ENCODE measurements at regions not wholly inside any gene's neighbourhood (a gene's known extent, or its start where the extent isn't known, plus 50 kb on each side); places are given as distances from the start of the nearest gene placed in this dataset.

- no peak for DNase-seq (ENCODE audit: low read depth)
- TF ChIP-seq CTCF (IDR thresholded peaks at IDR 0.05; ENCODE audit: low read depth, low read length, missing control alignments): no peak
- no peak overlapping the region for H3K4me3 ChIP-seq (ENCODE audit: low read depth, low read length)
- in situ Hi-C loops (cut with HindIII; ENCODE audit: low sequenced_read_pairs): no loop called here
These were observed 70.7 kb upstream of the ZNF644 start for GRCh38 chr1:91092503-91092902.

GRCh38 chr1:91091812-91092211, 70.0 kb upstream of the ZNF644 start:
- DNase-seq (ENCODE audit: low read depth): no peak
- no peak for TF ChIP-seq CTCF (IDR thresholded peaks at IDR 0.05; ENCODE audit: low read depth, low read length, missing control alignments)
- in situ Hi-C loops (cut with HindIII; ENCODE audit: low sequenced_read_pairs): no loop called here
- no peak overlapping the region for H3K4me3 ChIP-seq (ENCODE audit: low read depth, low read length)

- in situ Hi-C loops (cut with HindIII; ENCODE audit: low sequenced_read_pairs): no loop called here
- DNase-seq (ENCODE audit: low read depth): no peak
- no peak overlapping the region for H3K4me3 ChIP-seq (ENCODE audit: low read depth, low read length)
- no peak for TF ChIP-seq CTCF (IDR thresholded peaks at IDR 0.05; ENCODE audit: low read depth, low read length, missing control alignments)
These were observed 58.8 kb upstream of the ZNF644 start for GRCh38 chr1:91080650-91081049.

GRCh38 chr1:91078859-91079258, 57.0 kb upstream of the ZNF644 start:
- DNase-seq (ENCODE audit: low read depth): no peak
- in situ Hi-C loops (cut with HindIII; ENCODE audit: low sequenced_read_pairs): no loop called here
- no peak overlapping the region for H3K4me3 ChIP-seq (ENCODE audit: low read depth, low read length)
- no peak for TF ChIP-seq CTCF (IDR thresholded peaks at IDR 0.05; ENCODE audit: low read depth, low read length, missing control alignments)

GRCh38 chr1:91076834-91077233, 55.0 kb upstream of the ZNF644 start:
- in situ Hi-C loops (cut with HindIII; ENCODE audit: low sequenced_read_pairs): no loop called here
- DNase-seq (ENCODE audit: low read depth): no peak

GRCh38 chr1:91075233-91076135, 53.6 kb upstream of the ZNF644 start:
- no peak for DNase-seq (ENCODE audit: low read depth)
- TF ChIP-seq CTCF (IDR thresholded peaks at IDR 0.05; ENCODE audit: low read depth, low read length, missing control alignments): no peak
- in situ Hi-C loops (cut with HindIII; ENCODE audit: low sequenced_read_pairs): no loop called here
- no peak overlapping the region for H3K4me3 ChIP-seq (ENCODE audit: low read depth, low read length)

More at GRCh38 chr1:91076834-91077233, 55.0 kb upstream of the ZNF644 start:
- H3K4me3 ChIP-seq (ENCODE audit: low read depth, low read length): no peak overlapping the region
- TF ChIP-seq CTCF (IDR thresholded peaks at IDR 0.05; ENCODE audit: low read depth, low read length, missing control alignments): no peak
